Erythroblast (primary cell): ENCODE measurements at regions not wholly inside any gene's neighbourhood (a gene's known extent, or its start where the extent isn't known, plus 50 kb on each side); places are given as distances from the start of the nearest gene placed in this dataset.
"Not testable (repeated sequence)": the region's sequence is repeated elsewhere in the genome, so short reads cannot be mapped to it uniquely, and the experiment has no call there.

ENCODE experiments used
- GATA1 ChIP-seq: IDR thresholded peaks from 2 replicates; pipeline ENCODE4 v1.6.1; 2011; ENCODE audit warnings: low read depth, mild to moderate bottlenecking, control low read depth, low read length, moderate library complexity
- POLR2A ChIP-seq: IDR thresholded peaks from 2 replicates; pipeline ENCODE4 v1.6.1; 2011; ENCODE audit warnings: mild to moderate bottlenecking, low read length

DNA sequence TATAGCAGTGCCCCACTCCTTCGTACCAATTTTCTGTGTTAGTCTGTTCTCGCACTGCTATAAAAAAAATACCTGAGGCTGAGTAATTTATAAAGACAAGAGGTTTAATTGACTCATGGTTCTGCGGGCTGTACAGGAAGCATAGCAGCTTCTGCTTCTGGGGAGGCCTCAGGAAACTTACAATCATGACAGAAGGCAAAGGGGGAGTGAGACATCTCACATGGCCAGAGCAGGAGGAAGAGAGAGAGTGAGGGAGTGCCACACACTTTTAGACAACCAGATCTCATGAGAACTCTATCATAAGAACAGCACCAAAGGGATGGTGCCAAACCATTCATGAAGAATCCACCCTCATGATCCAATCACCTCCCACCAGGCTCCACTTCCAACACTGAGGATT lies 133.8 kb upstream of the USP9X start:
- TF ChIP-seq POLR2A, GATA1: not testable (repeated sequence)
